Gastrocnemius medialis (tissue), 4 donors: ENCODE measurements at regions not wholly inside any gene's neighbourhood (a gene's known extent, or its start where the extent isn't known, plus 50 kb on each side); places are given as distances from the start of the nearest gene placed in this dataset.

Experiments used
- CTCF ChIP-seq, 5 experiments: fragments of 450-650 bp in 3 of 5; fragments of 200-600 bp in 2 of 5; sonication (generic) in 2 of 5; IDR thresholded peaks in 4 of 5; conservative IDR thresholded peaks in 1 of 5; 1 replicate in 4 of 5; 2 replicates in 1 of 5; pipeline ENCODE4 v1.5.1; 2016 to 2019; ENCODE audit warnings: antibody characterized with exemption in 5 of 5, mild to moderate bottlenecking in 3 of 5, moderate library complexity in 3 of 5
- POLR2A ChIP-seq, 2 donors: fragments of 450-650 bp; IDR thresholded peaks; one replicate each; pipeline ENCODE4 v1.6.1; 2017; ENCODE audit warnings: antibody characterized with exemption in 2 of 2, mild to moderate bottlenecking in 2 of 2, moderate library complexity in 2 of 2

GRCh38 chr14:85223667-85224066 lies 306.3 kb upstream of the FLRT2 start:
- TF ChIP-seq CTCF (IDR thresholded peaks at IDR 0.05 in 4 of 5, conservative IDR thresholded peaks at IDR 0.05 in 1 of 5) (no peak), POLR2A (IDR thresholded peaks at IDR 0.05) (no peak)
